ENCODE measurements at regions not wholly inside any gene's neighbourhood (a gene's known extent, or its start where the extent isn't known, plus 50 kb on each side); places are given as distances from the start of the nearest gene placed in this dataset.

- TF ChIP-seq POLR2A (IDR thresholded peaks at IDR 0.05; ENCODE audit: low read depth, low read length), result no peak
- no peak for TF ChIP-seq TAF1 (IDR thresholded peaks at IDR 0.05; ENCODE audit: borderline replicate concordance, low read depth, low read length)
These were observed 226.1 kb upstream of the CDH20 start for GRCh38 chr18:61107113-61107512.
